Psoas muscle (tissue), 7 donors: ENCODE measurements at regions not wholly inside any gene's neighbourhood (a gene's known extent, or its start where the extent isn't known, plus 50 kb on each side); places are given as distances from the start of the nearest gene placed in this dataset.

Source experiments
- ATAC-seq, 4 donors: fragments of 200-7000 bp; cut with Tn5 transposase; one replicate each; pipeline ENCODE4 v1.9.1; 2020; ENCODE audit warnings: moderate library complexity in 3 of 4, mild to moderate bottlenecking in 2 of 4
- DNase-seq, 2 donors: peaks; one replicate each; pipeline ENCODE4 v3.0.0-alpha.2; 2020
- H3K27ac ChIP-seq: fragments of 200-600 bp; one replicate; pipeline ENCODE4 v1.8.0; 2022
- H3K27me3 ChIP-seq, 3 donors: fragments of 200-600 bp in 1 of 3; one replicate each; pipeline versions ENCODE4 v1.6.1 to v1.8.0; 2013 to 2022; ENCODE audit warnings: low read length in 2 of 3, mild to moderate bottlenecking in 2 of 3, moderate library complexity in 1 of 3; ENCODE audit not compliant: insufficient read depth in 3 of 3
- H3K36me3 ChIP-seq, 2 donors: fragments of 200-600 bp in 1 of 2; one replicate each; pipeline versions ENCODE4 v1.6.1 to v1.8.0; 2013 to 2022; ENCODE audit warnings: low read depth in 1 of 2, mild to moderate bottlenecking in 1 of 2, moderate library complexity in 1 of 2; ENCODE audit not compliant: insufficient read depth in 1 of 2
- H3K4me1 ChIP-seq: fragments of 200-600 bp; one replicate; pipeline ENCODE4 v1.8.0; 2022
- H3K4me3 ChIP-seq: fragments of 200-600 bp; one replicate; pipeline ENCODE4 v1.8.0; 2022; ENCODE audit warnings: mild to moderate bottlenecking
- H3K9me3 ChIP-seq: fragments of 200-600 bp; one replicate; pipeline ENCODE4 v1.8.0; 2022
- CTCF ChIP-seq: fragments of 200-600 bp; IDR thresholded peaks from one replicate; pipeline ENCODE4 v1.8.0; 2022; ENCODE audit warnings: antibody characterized with exemption
- WGBS, 3 donors: extraction: QIAGEN DNeasy Blood & Tissue Kit; methylation state at CpG; one replicate each; pipeline versions ENCODE4 v1.1.6 to v1.1.7; 2013; 5-methylcytosine and 5-hydroxymethylcytosine counted together
- intact Hi-C, 2 donors: fragments of 100-400 bp; cut with DNase I; formaldehyde crosslinking; loops; one replicate each; pipeline versions ENCODE4 v1.11.0 to v1.14.2; 2022
- donor health status: healthy with polysubstance abuse.
- donor health status: DM: no; HTN: no; CAD: no; lungs with moderate emphysema.
- donor health status: Bipolar disorder and iron deficiency.
- donor health status: healthy.
- donor health status: DM: yes; HTN: yes; CAD: no.
- donor health status: DM: no; HTN: no; CAD: no.
- donor health status: DM: yes; HTN: yes; CAD: no.

DNA sequence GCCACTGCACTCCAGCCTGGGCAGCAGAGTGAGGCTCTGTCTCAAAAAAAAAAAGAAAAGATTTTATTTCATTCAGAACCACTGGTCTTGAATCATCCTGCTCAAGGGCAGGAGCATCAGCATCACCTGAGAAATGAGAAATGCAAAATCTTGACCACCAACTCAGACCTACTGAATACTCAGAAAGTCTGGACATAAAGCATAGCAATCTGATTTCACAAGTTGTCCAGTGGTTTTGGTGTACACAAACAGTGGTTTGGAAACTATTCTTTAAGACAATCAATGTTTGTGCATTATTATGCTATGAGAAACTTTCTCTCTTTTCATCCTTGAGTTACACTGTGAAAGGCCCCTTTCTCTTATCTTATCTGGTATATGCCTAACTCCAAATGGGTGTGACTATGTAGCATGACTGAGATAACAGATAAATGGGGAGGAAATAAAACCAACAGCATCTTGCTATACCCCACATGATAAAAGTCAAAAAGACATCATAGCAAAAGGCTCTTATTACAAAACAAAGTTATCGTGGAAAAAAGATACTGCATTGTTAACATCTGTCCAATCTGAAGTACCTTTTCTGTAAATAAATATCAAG lies 174.2 kb upstream of the STT3B start:
- Histone ChIP-seq H3K4me3 (no peak overlapping the region), H3K36me3 (no peaks in the 10 kb centered on the region), H3K9me3 (no peaks in the 10 kb centered on the region), H3K4me1 (no peaks in the 10 kb centered on the region), H3K27me3 (no peaks in the 10 kb centered on the region), H3K27ac (no peak overlapping the region)
- WGBS, 3 donors: 95 to 97% (median 95%) methylated on average over 1 of the region's 1 CpG
- no peak for TF ChIP-seq CTCF
- intact Hi-C loops: no loop called here
- DNase-seq (no peak), ATAC-seq (no peak)

- TF ChIP-seq CTCF: no peak
- Histone ChIP-seq H3K27ac (no peak overlapping the region), H3K9me3 (no peaks in the 10 kb centered on the region), H3K27me3 (no peaks in the 10 kb centered on the region), H3K36me3 (no peaks in the 10 kb centered on the region), H3K4me1 (no peaks in the 10 kb centered on the region), H3K4me3 (no peak overlapping the region)
- 52 to 56% (median 55%) methylated on average over 6 of the region's 6 CpGs for WGBS, 3 donors
- no peak for DNase-seq
- ATAC-seq: no peak
- intact Hi-C loops: no loop called here
These were observed 171.1 kb upstream of the STT3B start for GRCh38 chr3:31361371-31362273.

DNA sequence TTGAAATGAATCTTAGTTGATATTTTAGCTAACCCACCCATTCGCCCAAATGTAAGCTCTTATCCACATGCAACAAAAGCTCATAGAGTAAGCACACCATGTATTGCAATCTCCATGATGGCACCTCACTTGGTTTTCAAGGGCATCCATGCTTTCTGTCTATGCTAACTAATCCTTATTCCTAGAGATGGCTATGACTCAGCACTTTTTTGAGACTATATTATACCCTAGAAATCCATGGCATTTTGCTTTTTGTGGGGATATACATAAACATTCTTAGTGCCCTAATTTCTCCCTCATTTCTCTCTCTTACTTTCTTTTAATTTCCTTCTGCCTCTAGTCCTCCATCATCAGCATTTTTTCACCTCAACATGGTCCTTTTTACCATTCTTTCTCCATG lies 168.5 kb upstream of the STT3B start:
- H3K27ac ChIP-seq: no peak overlapping the region
- no peak overlapping the region for H3K4me3 ChIP-seq
- WGBS, 3 donors: 82 to 93% (median 92%) methylated on average over 1 of the region's 1 CpG
- H3K4me1 ChIP-seq: no peaks in the 10 kb centered on the region
- intact Hi-C loops: no loop called here
- no peaks in the 10 kb centered on the region for H3K9me3 ChIP-seq
- no peak for TF ChIP-seq CTCF
- no peak for DNase-seq
- no peaks in the 10 kb centered on the region for H3K27me3 ChIP-seq
- no peak for ATAC-seq
- H3K36me3 ChIP-seq: no peaks in the 10 kb centered on the region

GRCh38 chr3:31364711-31365110 lies 168.0 kb upstream of the STT3B start:
- ATAC-seq: no peak

More at GRCh38 chr3:31364711-31365110, 168.0 kb upstream of the STT3B start:
- Histone ChIP-seq H3K4me3 (no peak overlapping the region), H3K4me1 (no peaks in the 10 kb centered on the region), H3K27ac (no peak overlapping the region), H3K9me3 (no peaks in the 10 kb centered on the region), H3K36me3 (no peaks in the 10 kb centered on the region), H3K27me3 (no peaks in the 10 kb centered on the region)
- no peak for TF ChIP-seq CTCF
- no peak for DNase-seq
- intact Hi-C loops: no loop called here
